Activated CD4-positive, alpha-beta T cell treated with anti-CD3 and anti-CD28 coated beads for 48 hours (primary cell): ENCODE measurements at regions not wholly inside any gene's neighbourhood (a gene's known extent, or its start where the extent isn't known, plus 50 kb on each side); places are given as distances from the start of the nearest gene placed in this dataset.
"Not testable (repeated sequence)": the region's sequence is repeated elsewhere in the genome, so short reads cannot be mapped to it uniquely, and the experiment has no call there.

Experiments
- DNase-seq: peaks from one replicate; pipeline ENCODE4 v3.0.0-alpha.2; 2020

DNA sequence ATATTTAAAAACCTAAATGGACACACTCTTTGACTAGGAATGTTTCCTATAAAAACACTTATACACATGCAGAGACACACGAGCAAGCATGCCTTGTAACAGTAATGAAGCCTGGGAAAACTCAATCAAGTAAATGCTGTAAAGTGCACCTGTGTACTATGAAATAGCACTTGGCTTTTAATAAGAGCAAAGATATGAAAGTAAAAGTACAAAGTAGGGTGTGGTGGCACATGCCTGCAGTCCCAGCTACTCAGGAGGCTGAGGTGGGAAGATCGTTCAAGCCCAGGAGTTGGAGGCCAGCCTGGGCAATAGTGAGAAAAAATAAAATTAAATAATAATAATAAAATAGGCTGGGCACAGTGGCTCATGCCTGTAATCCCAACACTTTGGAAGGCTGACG, 166.9 kb upstream of the GRK3 start:
- no peak for DNase-seq

DNA sequence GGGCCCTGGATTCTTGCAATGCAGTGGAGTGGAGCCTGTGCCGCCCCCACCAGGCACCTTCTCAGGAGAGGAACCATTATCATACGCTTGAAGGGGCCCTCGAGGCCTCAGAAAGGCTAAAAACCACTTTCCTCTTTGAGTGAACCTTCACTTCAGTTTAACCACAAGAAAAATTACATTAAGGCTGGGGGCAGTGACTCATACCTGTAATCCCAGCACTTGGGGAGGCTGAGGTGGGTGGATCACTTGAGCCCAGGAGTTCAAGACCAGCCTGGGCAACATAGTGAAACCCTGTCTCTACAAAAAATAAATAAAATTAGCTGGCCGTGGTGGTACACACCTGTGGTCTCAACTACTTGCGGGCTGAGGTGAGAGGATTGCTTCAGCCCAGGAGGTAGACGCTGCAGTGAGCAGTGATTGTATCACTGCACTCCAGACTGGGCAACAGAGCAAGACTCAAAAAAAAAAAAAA, 165.8 kb upstream of the GRK3 start:
- DNase-seq = peak; percentile 64

DNA sequence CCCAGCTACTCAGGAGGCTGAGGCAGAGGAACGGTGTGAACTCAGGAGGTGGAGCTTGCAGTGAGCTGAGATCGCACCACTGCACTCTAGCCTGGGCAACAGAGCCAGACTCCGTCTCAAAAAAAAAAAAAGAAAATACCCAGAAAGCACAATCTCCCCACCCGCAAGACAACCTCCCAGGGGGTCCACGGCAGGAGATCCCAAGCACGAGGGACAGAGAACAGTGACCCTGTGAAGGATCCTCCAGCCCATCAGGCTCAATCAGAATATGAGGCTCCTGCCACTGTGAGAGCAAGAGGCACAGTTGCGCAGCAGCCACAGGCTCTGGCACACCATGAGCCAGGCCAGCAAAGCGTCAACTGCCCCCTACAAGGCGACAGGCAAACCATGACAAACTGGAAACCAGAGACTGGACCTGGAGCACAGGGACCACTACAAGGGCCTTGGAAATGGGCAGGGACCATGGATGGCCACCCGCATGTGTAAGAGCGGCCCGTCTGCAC, 164.8 kb upstream of the GRK3 start:
- DNase-seq = no peak

DNA sequence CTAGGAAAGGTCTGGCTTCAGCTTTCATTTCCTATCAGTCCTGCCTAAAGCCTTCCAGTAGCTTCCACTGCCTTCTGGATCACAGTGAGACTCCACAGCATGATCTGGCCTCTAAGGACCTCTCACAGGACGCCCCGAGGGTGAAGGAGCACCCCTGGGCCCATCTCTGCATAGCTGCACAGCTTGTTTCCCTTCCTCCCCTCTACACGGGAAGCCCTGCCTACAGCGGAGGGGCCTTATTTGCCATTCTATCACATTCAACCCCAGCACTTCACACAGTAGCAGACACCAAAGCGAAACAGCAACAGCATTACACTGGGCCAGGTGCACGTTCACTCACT, 162.3 kb upstream of the GRK3 start:
- DNase-seq = no peak

DNA sequence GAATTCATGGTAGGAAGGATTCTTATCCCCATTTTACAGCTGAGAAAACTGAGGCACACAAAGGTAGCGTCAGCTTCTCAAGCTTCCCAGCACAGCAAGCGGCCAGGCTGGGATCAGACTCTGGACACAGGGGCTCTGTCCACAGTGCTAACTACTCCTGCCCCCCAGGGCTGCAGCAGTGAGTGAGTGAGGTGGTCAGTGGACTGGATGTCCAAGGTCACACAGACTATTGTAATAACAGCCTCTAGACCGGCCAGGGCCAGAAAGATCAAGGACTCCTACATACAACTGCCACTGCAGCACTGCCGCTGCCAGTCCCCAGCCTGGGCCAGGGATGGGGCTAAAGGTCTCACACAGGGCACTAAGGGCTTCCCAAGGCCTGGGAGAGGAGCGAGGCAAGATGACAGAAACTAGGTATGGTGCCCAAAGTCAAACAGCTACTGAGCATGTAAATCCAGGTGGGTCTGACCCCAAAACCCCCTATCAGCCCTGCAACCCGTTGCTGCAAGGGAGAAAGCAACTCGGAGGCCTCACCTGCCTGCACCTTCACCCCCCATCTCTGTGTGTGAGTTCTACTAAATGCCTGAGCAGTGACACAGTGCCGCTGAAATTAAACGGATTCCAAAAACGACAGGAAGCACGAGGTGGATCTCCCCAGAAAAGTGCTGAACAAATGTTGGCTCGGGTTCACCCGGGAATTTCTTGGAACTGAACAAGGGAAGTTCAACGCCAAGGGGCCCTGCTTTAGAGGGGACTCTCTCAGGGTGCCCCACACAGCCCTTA, 161.8 kb upstream of the GRK3 start:
- no peak for DNase-seq

DNA sequence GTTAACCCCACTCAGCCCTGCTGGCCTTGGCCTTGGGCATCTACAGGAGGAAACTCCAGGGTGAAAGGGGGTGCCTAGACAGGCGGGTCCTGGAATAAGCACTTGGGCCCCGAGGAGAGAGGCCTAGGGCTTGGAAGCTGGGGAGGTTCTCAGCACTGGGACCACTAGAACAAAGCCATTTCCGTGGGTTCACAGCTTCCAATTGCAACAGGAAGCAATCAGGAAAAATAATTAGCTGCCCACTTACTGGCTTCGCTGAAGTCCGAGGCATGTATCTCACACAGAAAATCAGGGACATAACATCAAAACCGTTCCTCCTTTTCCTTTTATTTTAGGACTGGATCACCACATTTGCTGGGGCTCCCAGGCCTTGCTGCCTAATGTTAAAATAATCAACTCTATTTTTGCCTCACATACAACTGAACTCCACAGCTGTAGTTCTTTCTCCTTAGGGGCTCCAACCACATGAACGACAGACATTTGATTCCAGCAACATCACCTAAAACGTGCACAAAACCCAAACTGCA, 161.1 kb upstream of the GRK3 start:
- no peak for DNase-seq

DNA sequence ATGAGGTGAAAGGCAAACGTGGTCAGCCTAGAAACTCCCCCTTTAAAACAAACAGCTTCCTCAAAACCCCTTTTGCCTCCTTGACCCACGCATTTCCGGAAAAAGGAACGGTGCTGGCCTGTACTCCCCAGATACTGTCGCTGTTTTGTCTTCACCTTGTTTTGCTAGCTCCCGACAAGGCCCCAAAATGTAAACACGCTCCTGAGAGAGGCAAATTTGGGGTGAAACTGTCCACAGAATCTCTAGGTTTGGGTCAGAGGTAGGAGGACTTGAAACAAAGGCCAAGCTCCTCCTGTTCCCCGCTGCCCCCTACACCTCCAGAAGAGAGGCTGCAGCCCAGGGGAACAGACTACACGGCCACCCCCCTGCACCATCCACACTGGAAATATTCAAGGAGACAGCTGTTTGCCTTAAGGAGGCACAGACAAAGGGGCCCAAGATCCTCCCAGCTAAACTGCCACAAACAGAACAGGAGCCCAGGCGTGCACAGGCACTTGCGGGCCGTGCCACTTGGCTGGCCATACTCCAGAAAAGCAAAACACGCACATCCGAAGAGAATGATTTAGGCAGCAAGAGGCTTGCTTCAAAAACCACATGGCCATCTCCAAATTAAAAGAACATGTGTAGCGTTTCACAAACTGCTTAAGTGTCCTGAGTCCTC, 160.5 kb upstream of the GRK3 start:
- no peak for DNase-seq

DNA sequence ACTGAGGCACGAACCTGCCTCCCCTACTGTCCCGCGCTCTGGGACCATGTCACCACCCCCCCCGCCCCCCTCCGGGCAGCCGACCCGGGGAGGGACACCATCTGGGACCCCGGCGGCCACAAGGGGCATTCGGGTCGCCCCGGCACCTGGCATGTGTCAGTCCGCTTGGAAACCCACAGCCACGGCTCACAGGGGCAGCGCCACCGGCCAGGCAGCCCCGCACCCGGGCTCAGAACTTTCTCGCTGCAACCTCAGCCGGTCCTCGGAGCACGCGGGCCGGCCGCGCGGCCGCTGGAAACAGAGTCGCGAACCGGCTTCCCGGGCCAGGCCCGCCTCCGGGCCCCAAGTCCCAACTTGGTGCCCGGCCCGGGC, 159.9 kb upstream of the GRK3 start:
- no peak for DNase-seq

DNA sequence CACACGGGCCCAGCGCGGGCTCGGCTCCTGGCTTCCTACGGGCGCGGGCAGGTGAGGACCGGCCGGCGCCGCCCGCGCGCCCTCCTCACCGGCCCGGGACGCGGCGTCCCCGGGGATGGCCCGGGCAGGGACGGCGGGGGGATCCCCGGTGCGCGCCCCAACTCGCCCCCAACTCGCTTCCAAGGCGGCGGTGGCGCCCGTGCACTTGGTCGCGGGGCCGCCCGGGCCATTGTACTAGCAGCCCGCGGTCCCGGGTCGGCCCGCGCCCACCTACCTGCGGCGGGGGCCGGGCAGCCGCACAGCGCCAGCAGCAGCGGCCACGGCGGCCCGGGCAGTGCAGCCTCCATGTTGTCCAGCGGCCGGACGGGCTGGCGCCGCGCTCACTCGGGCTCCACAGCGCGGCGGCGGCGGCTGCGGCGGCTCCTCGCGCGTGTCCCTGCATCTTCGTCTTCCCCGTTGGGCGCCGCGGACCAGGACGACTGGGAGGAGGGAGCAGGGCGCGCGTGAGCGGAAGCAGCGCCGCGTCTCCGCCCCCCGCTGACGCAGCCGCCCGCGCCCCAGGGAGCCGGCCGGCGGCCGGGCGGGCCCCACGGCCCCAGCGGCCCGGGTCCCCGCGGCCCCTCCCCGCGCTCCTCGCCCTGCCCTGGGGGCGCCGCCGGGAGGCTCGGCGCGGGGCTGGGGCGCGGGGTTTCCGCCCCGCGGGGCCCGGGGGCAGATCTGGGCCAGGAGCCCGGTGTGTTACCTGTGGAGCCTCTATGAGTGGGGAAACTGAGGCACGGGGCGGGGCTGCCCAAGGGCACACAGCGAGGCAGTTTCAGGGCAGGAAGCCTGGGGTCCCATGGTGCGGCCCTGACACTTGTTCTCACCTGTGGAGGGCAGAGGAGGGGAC, 159.3 kb upstream of the GRK3 start:
- peak; percentile 74 for DNase-seq

DNA sequence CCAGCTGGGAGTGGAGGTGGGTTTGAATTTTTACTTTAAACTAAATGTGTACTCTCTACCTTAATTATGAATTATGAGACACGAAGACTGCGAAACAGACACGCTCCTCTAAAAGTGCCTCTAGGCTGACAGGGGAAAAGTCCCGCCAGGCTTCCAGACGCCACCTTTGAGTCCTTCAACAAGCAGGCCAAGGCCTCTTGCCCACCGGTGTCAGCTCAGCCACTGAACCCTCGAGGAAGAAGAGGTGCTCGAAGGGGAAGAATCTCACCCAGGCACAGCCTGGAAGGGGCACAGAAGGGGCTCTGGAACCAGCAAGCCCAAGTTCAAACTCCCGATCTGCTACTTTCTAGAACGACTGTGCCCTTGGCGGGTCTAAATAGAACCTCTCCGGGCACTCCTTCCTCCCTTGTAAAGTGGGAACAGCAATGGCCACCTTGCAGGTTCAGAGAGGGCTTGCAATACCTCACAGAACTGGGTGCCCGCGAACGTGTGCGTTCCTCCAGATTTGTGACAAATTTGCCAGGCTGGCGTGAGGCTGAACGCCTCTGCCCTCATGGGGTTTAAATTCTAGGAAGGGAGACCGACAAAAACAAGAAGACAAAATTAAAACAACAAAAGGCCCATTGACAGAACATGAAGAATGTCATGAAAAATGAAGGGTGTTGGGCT, 158.5 kb upstream of the GRK3 start:
- no peak for DNase-seq

DNA sequence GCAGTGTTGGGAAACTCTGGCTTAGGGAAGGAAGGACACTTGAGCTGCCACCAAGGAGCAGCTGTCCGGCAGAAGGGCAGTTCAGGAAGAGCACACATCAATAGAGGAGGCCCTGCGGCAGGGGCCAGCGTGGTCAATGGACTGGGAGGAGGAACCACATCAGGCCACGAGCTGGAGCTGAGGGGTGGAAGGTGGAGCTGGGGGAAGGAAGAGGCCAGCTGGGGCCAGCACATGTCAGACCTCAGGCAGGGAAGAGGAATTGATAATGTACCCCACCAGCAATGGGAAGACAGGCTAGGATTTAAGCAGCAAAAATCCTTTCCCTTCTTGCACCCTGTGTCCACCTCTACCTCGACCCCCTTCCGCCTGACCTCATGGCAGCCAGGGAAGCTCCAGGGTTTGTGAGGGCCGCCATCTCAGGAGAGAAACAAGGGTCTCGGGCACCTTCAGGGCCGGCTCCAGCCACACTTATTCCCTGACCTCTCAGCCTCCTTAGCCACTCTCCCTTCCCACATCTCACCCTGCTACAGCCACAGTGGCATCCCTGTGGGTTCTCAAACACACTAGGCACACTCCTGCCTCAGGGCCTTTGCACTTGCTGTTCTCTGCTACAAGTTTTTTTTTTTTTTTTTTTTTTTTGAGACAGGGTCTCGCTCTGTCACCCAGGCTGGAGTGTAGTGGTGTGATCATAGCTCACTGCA, 157.8 kb upstream of the GRK3 start:
- no peak for DNase-seq

DNA sequence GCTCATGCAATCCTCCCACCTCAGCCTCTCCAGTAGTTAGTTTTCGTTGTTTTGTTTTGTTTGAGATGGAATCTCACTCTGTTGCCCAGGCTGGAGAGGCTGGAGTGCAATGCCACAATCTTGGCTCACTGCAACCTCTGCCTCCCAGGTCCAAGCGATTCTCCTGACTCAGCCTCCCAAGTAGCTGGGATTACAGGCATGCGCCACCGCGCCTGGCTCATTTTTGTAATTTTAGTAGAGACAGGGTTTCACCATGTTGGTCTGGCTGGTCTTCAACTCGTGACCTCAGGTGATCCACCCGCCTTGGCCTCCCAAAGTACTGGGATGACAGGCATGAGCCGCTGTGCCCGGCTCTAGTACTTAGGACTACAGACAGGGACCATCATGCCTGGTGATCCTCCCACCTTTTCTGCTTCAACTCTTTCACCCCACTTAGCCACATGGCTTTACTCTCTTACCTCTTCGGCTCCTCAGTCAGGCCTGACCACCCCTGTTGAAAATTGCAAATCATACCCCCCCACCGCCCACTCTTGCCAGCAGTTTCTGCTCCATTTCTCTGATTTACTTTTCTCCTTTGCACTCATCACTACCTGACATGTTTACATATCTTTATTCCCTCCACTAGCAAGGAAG, 157.1 kb upstream of the GRK3 start:
- DNase-seq = no peak

DNA sequence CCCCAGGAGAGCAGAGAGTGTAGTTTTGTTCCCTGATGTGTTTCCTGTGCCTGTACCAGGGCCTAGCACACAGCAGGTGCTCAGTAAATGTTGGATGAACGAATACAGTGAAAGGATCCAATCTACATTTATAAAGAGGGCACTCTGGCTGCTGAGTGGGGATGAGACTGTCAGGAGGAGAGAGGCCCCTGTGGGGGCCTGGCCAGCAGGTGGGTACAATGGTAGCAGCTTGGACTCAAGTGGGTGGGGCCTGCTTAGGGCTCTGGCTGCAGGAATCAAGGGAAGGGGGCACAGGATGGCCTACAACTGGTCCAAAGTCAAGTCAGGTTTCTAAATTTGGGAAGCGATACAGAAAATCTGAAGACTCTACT, 156.6 kb upstream of the GRK3 start:
- DNase-seq = no peak

DNA sequence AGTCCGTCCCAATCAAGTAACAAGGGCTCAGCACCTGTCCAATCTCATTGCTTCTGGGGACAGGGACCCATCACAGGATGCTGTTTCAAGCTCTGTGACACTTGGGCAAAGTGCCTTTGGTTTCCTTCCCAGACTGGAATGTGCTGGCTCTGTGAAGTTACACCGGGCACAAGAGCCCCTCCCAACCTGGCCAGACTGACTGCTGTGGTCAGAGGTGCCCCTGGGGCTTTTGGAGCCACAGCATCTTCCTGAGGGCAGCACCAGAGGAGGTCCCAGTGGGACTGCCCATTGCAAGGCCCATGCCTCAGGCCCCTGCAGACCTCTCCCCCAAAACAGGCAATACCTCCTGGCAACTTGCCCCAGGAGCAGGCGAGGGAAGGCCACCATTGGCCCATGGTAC, 155.2 kb upstream of the GRK3 start:
- DNase-seq = no peak

DNA sequence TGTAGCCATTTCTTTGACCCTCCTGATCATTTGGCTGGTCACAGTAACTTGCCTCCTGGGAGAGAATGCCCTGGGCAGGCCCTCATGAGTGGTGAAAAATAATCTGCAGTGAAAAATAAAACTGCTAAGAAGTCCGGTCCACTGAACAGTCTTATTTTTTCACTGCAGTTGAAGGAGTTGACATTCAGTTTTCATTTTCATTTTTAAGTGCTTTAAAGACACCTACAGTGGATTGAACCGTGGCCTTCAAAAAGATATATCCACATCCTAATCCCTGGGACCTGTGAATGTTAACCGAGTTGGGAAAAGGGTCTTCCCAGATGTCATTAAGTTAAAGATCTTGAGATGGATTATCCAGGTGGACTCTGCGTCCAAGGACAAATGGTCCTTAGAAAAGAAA, 153.6 kb upstream of the GRK3 start:
- no peak for DNase-seq

DNA sequence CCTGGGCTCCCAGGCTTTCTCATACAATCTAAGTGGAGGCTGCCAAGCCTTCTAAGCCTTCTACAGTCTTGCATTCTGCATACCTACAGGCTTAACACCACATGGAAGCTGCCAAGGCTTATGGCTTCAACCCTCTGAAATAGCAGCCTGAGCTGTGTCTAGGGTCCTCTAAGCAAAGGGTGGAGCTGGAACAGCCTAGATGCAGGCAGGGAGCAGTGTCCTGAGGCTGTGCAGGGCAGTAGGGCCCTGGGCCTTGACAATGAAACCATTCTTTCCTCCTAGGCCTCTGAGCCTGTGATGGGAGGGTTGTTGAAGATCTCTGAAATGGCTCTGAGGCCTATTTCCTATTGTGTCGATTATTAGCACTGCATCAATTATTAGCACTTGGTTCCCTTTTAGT, 150.9 kb upstream of the GRK3 start:
- no peak for DNase-seq

DNA sequence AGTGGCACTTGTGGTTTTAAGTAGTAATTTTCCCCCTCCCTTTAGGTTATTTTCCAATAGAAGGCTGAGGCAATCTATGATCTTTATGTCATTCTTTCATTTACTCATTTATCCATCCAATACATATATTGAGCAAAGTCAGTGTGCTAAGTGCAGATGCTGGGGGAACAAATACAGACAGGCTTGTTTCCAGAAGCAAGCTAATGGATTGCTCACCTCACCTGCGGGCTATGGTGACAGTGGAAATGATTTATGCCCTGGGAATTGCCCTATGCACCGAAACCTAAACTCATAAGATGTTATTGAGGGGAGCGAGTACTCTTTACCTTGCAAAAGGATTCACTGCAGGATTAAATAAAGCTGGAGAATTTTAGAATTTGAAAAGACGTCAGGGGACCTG, 148.7 kb upstream of the GRK3 start:
- not testable (repeated sequence) for DNase-seq

DNA sequence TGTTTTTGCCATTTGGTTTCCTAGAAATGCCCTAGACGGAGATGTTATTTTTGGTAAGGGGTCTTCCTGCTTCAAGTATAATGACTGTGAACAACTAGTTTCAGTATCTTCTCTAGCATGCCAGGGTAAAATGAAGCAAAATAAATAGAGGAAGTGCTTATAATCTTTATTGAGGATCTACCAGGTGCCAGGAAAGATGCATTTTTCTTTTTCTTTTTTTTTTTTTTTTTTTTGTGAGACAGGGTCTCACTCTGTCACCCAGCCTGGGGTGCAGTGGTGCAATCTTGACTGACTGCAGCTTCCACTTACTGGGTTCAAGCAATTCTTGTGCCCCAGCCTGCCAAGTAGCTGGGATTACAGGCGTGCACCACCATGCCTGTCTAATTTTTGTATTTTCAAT, 146.6 kb upstream of the GRK3 start:
- DNase-seq = not testable (repeated sequence)

DNA sequence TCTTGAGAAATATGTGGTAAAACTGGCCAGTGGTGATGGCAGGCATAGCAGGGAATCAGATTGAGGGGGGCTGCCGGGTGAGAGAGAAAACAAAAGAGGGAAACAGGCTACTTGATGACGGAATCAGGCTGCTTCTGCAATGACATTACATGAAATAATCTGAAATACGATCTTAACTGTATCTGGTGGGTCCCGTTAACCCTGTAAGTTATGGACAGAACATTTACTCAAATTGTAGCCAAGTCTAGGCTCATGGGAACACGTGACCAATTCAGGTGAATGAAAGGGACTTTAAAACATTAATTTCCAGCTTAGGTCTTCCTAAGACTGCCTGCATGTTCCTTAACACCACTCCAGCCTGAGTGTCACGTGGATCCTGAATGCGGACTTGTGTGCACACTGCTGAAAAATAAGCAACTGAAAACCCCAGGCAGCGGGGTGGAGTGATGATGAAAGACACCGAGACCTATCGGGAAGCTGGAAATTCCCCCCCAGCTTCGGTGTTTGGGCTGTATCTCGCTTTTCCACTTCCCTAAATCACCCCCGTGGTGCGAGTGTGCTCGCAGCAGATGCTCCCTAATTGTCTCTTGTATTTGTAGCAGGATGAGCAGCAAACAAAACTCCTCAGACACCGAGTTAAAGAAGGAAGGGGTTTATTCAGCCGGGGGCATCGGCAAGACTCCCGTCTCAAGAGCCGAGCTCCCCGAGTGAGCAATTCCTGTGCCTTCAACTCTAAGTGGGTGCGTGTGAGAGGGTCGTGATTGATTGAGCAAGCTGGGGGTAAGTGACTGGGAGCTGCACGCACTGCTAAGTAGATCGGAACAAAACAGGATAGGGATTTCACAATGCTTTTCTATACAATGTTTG, 145.0 kb upstream of the GRK3 start:
- no peak for DNase-seq

DNA sequence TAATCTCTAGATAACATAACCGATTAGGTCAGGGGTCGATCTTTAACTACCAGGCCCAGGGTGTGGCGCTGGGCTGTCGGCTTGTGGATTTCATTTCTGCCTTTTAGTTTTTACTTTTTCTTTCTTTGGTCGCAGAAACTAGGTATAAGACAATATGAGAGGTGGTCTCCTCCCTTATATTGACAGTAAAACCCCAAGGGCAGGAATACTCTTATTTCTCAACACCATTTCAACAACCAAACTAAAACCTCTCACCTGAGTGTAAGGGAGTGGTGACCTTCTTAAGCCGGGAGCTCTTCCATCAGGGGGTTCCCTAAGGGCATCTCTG, 144.4 kb upstream of the GRK3 start:
- not testable (repeated sequence) for DNase-seq

DNA sequence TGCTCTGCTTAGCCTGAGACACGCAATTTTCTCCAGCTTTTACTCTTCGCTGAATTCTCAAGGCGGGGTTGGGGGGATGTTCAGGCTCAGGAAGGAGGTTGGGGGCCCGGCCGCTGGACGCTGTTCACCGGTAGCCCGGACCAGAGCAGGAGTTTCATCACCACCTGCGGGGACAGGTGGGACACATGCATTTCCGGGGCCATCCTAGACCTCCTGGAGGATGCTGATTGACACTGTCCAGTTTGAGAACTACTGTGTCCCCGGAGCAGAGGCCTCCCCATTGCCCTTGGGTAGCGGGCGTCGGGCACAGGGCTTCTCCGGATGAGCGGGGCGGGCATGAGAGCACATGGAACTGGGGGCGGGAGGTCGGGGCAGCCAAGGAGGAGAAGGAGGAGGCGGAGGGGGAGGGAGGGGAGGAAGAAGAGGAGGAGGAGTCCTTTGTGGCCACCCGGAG, 144.0 kb upstream of the GRK3 start:
- no peak for DNase-seq
